ENCODE measurements at regions not wholly inside any gene's neighbourhood (a gene's known extent, or its start where the extent isn't known, plus 50 kb on each side); places are given as distances from the start of the nearest gene placed in this dataset.

DNA sequence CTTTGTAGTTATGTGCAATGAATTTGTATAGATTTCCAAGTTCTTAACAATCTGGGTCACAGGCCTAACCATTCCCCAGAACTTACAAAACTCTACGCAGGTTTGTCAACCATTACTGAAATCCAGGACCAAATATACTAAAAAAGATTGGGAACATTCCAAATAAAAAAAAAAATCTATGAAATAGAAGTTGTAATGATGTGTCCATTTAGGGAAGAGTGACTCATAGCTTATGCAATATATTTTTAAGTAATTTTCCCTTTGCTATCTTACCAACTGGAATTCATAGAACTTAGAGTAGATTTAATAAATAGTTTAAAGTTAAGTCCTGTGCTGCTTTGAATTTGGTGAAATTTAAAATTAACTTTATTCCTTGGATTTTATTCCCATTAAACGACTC is 393.2 kb downstream of the PMP22 start (continued):
- TF ChIP-seq SIX5 (IDR thresholded peaks at IDR 0.05; ENCODE audit: low read depth, low read length) (no peak), BCL11A (IDR thresholded peaks at IDR 0.05; ENCODE audit: low read depth in 2 of 2, low read length in 2 of 2) (no peak), TCF12 (IDR thresholded peaks at IDR 0.05; ENCODE audit: low read depth, low read length) (no peak), POLR2A (IDR thresholded peaks at IDR 0.05; ENCODE audit: control extremely low read depth in 1 of 2, low read depth in 2 of 2, low read length in 2 of 2) (no peak), CREB1 (IDR thresholded peaks at IDR 0.05) (no peak), CEBPB (IDR thresholded peaks at IDR 0.05; ENCODE audit: low read depth, low read length) (no peak), FOSL1 (IDR thresholded peaks at IDR 0.05; ENCODE audit: insufficient read depth, low read depth, low read length) (no peak)

All from H1 (cell line).